ENCODE measurements at regions not wholly inside any gene's neighbourhood (a gene's known extent, or its start where the extent isn't known, plus 50 kb on each side); places are given as distances from the start of the nearest gene placed in this dataset.

GRCh38 chr4:41856797-41857196 is 78.4 kb upstream of the TMEM33 start:
- ATAC-seq (ENCODE audit: low read depth) (no peak), DNase-seq (no peak)
- POLR2A ChIA-PET = no interaction called here
- TF ChIP-seq CTCF (IDR thresholded peaks at IDR 0.05) = no peak
- Mint-ChIP-seq H3K9me3 (no peaks in the 10 kb centered on the region), H3K4me1 (no peaks in the 10 kb centered on the region), H3K27me3 (peaks cover 22% of the 10 kb centered on the region), H3K4me3 (no peak overlapping the region), H3K27ac (no peak overlapping the region), H3K36me3 (ENCODE audit: low read depth) (no peaks in the 10 kb centered on the region)
- intact Hi-C loops (cut with micrococcal nuclease) = no loop called here
- CTCF ChIA-PET = no interaction called here

GRCh38 chr4:41853973-41854372 is 81.3 kb upstream of the TMEM33 start:
- DNase-seq = no peak
- ChIA-PET CTCF (no interaction called here), POLR2A (no interaction called here)
- no peak overlapping the region for H3K27ac Mint-ChIP-seq
- H3K4me3 Mint-ChIP-seq = no peak overlapping the region
- intact Hi-C loops (cut with micrococcal nuclease) = no loop called here
- peaks cover 23% of the 10 kb centered on the region for H3K27me3 Mint-ChIP-seq
- ATAC-seq (ENCODE audit: low read depth) = no peak
- TF ChIP-seq CTCF (IDR thresholded peaks at IDR 0.05) = no peak
- H3K9me3 Mint-ChIP-seq = no peaks in the 10 kb centered on the region
- H3K36me3 Mint-ChIP-seq (ENCODE audit: low read depth) = no peaks in the 10 kb centered on the region
- H3K4me1 Mint-ChIP-seq = no peaks in the 10 kb centered on the region

- no peaks in the 10 kb centered on the region for H3K36me3 Mint-ChIP-seq (ENCODE audit: low read depth)
- no peaks in the 10 kb centered on the region for H3K4me1 Mint-ChIP-seq
- no peak for DNase-seq
- peaks cover 21% of the 10 kb centered on the region for H3K27me3 Mint-ChIP-seq
- TF ChIP-seq CTCF (IDR thresholded peaks at IDR 0.05) = no peak
- no peak overlapping the region for H3K4me3 Mint-ChIP-seq
- CTCF ChIA-PET = no interaction called here
- H3K27ac Mint-ChIP-seq = no peak overlapping the region
- H3K9me3 Mint-ChIP-seq = no peaks in the 10 kb centered on the region
- POLR2A ChIA-PET = no interaction called here
- intact Hi-C loops (cut with micrococcal nuclease) = no loop called here
- no peak for ATAC-seq (ENCODE audit: low read depth)
Observed at GRCh38 chr4:41852229-41852628, 83.0 kb upstream of the TMEM33 start.

- TF ChIP-seq CTCF (IDR thresholded peaks at IDR 0.05) = no peak
- Mint-ChIP-seq H3K4me3 (no peak overlapping the region), H3K27ac (no peak overlapping the region), H3K4me1 (no peaks in the 10 kb centered on the region), H3K36me3 (ENCODE audit: low read depth) (no peaks in the 10 kb centered on the region), H3K9me3 (no peaks in the 10 kb centered on the region), H3K27me3 (peaks cover 16% of the 10 kb centered on the region)
- ATAC-seq (ENCODE audit: low read depth) (no peak), DNase-seq (no peak)
- ChIA-PET CTCF (no interaction called here), POLR2A (no interaction called here)
- intact Hi-C loops (cut with micrococcal nuclease) = no loop called here
Observed at GRCh38 chr4:41851621-41852020, 83.6 kb upstream of the TMEM33 start.

GRCh38 chr4:41844327-41844726 is 90.9 kb upstream of the TMEM33 start:
- POLR2A ChIA-PET = no interaction called here
- peaks cover 5% of the 10 kb centered on the region for H3K27me3 Mint-ChIP-seq
- peaks cover 5% of the 10 kb centered on the region for H3K9me3 Mint-ChIP-seq
- TF ChIP-seq CTCF (IDR thresholded peaks at IDR 0.05) = no peak
- intact Hi-C loops (cut with micrococcal nuclease) = no loop called here
- no peaks in the 10 kb centered on the region for H3K36me3 Mint-ChIP-seq (ENCODE audit: low read depth)
- no peak overlapping the region for H3K4me3 Mint-ChIP-seq
- DNase-seq (no peak), ATAC-seq (ENCODE audit: low read depth) (no peak)
- no peaks in the 10 kb centered on the region for H3K4me1 Mint-ChIP-seq
- no peak overlapping the region for H3K27ac Mint-ChIP-seq
- CTCF ChIA-PET = no interaction called here
